GM12874 (cell line): ENCODE measurements at regions not wholly inside any gene's neighbourhood (a gene's known extent, or its start where the extent isn't known, plus 50 kb on each side); places are given as distances from the start of the nearest gene placed in this dataset.

Source experiments
- CTCF ChIP-seq: IDR thresholded peaks from 2 replicates; pipeline ENCODE4 v1.5.1; 2011; ENCODE audit warnings: low read depth, mild to moderate bottlenecking, control low read depth, low read length, moderate library complexity; ENCODE audit not compliant: insufficient read depth

DNA sequence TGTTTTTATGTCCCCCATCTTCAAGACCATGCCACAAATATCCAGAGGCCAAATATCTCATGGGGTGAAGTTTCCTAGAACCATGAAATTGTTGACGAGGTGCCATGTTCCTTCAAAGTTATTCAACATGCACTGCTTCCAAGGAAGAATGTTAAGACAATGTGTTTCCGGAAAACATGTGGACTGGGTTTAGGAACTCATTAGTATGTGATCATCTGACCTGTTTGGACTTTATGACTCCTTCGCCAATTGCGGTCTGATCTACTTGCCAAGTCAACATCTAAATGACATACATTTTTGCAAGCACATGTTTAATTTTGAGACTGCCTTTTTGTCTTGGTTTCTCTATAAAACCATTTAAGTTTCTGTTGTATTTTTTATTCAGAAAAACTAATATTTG, 234.8 kb downstream of the MAF start:
- no peak for TF ChIP-seq CTCF

- TF ChIP-seq CTCF: no peak
These were observed 237.1 kb downstream of the MAF start for GRCh38 chr16:79363484-79363883.

DNA sequence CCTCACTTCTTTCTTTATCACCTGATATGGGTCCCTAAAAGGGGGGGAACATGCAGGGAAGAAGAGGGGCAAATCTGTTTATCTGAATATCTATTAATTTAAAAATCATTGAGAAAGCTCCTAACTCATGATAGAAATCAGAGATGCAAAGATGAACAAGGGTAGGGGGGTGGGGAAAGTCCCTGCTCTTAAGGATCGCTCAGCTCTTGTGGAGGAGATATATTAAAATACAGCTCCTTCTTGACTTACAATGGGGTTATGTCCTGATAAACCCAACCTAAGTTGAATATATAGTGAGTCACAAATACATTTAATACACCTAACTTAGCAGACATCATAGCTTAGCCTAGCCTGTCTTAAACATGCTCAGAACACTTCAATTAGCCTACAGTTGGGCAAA, 237.5 kb downstream of the MAF start:
- TF ChIP-seq CTCF: no peak

DNA sequence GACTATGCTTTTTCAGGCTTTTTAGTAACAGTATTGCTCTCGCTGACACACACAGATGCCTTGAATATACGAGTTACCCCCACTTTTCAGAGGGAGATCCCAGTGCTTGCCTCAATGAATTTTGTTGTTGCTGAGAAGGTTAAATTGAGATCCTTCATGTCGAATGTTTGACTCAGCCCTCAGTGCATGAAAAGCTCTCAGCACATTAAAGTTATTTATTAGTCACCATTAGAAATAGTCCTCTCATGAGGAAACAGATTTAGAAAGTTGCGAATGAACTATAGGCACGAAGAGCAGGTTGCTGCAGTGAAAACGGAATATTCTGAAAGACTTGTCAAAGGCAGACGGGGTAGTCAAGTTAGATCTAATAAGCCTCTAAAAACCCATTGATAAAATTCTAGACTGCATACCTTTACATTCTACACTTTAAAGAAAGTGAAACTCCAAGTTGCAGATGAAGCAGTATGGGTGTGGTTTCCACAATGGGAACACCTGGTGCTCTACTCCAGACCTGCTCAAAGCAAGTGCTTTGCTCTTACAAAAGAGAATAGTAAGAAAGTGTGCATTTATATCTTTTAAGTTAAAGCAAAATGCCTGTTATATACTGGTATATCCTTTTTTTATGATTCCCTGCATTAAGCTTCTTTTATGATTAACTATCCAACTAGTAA, 238.1 kb downstream of the MAF start:
- TF ChIP-seq CTCF: no peak

DNA sequence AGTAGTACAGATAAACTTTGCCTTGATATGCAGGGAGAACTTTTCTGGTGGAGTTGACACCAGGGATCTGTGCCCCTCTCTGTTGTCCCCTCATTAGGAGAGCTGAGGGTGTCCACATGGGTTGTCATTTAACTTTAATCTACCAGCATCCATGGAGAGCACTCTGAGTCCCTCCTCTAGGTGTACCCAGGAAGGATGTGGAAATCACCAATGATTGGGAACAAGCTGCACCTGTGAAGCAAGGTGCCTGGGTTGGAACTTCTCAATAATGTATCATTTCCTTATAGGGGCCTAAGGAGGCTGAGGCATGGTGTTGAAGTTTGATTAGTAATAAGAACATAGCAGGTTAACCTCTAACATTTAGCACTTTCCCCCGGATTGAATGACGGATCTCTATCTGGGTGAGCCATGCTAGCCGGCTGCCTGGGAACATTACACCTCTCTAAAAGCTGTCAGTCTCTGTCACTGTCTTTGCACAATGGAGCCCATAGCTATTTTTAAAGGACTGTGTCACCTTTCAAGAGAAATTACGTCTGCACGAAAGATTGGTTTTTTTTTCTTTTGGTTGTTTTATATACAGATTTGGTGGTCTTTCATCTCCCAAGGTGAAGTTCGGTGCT, 239.3 kb downstream of the MAF start:
- no peak for TF ChIP-seq CTCF

GRCh38 chr16:79360267-79360666, 240.3 kb downstream of the MAF start:
- no peak for TF ChIP-seq CTCF

DNA sequence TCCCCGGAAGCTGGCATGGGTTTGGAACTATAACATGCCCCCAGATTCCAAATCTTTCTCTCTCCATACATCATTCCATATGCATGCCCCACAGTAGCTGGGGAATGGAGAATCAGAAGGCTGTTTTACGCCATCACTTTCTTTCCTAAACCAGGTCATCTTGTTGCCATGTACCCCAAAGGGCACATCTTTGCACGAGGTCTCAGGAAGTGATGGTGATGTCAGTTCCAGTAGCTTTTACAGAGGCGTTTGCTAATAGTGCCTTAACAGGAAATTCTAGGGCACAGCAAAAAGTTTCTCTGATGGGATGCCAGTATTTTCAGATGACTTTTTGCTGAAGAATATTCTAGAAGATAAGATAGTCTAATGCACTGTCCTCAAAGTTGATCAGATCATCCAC, 241.5 kb downstream of the MAF start:
- no peak for TF ChIP-seq CTCF
